Activated CD4-positive, alpha-beta T cell treated with anti-CD3 and anti-CD28 coated beads, Interleukin-2, Interleukin-6, amounts not matched to agents 100 ng/mL and 50 ng/mL, durations not matched to agents 16 hours and 8 hours (primary cell): ENCODE measurements at regions not wholly inside any gene's neighbourhood (a gene's known extent, or its start where the extent isn't known, plus 50 kb on each side); places are given as distances from the start of the nearest gene placed in this dataset.

Experiments
- DNase-seq: peaks from one replicate; pipeline ENCODE4 v3.0.0-alpha.2; 2020

GRCh38 chr15:31151301-31152233, 50.0 kb upstream of the TRPM1 start:
- DNase-seq, result no peak

DNA sequence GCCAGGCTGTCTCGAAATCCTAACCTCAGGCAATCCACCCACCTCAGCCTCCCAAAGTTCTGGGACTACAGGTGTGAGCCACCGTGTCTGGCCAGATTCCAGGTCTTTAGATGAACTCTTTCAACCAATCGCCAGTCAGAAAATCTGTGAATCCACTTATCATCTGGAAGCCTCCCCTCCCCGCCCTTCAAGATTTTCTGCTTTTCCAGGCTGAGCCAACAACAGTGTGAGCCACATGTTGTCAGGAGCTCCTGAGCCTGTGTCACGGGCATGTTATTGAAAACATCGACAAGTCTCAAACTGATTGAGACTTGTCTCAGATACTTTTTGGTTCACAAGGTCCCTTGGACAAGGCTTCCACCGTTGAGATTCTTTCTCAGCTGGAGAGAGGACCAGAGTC, 52.0 kb upstream of the TRPM1 start:
- DNase-seq, result no peak

- DNase-seq, result no peak
These were observed 53.6 kb upstream of the TRPM1 start for GRCh38 chr15:31155151-31155550.

DNA sequence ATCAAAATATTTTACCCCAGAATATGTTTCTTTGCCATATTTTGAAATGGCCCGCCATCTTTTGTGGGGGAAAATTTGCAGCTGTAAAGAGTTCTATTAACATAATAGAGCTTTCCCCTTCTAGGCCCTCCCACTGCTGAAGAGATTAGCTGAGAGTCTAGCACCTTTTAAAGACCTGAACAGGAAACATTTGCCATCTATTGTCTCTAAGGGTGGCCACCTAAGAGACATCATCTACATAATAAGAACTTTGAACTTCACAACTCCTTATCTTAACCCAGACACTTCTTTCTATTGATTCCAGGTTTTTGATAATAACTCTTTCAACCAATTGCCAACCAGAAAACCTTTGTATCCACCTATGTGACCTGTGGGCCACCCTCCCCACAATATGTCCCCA, 54.7 kb upstream of the TRPM1 start:
- DNase-seq, result no peak

DNA sequence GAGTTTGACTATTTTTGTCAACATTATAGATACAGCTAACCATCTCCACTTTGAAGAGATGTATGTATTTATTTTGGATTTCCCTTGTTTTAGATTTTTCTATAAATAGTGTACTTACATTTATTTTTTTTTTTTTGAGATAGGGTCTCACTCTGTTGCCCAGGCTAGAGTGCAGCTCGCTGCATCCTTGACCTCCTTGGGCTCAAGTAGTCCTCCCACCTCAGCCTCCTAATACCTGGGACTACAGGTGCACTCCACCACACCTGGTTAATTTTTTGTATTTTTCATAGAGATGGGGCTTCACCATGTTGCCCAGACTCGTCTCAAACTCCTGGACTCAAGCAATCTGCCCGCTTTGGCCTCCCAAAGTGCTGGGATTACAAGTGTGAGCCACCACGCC, 55.3 kb upstream of the TRPM1 start:
- DNase-seq, result no peak

DNA sequence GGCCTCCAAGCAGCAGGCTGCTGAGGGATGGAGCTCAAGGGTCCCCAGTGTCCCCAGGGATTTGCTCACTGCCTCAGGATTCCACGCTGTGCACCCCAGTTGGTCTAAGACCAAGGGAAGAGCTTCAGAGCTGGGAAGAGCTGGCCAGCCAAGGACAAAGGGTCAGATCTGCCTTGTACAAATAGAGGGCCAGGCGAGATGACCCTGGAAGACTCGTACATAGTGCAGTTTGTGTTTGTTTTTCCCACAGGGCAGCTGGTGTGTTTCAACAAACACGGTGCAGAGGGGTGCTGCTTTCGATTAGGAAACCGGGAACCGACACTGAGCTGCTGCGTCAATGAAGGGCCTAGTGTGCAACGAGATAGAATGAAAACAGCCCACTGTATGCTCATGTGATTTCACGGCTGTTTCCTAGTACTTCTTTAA, 56.1 kb upstream of the TRPM1 start:
- DNase-seq, result no peak

GRCh38 chr15:31158858-31159569, 57.5 kb upstream of the TRPM1 start:
- no peak for DNase-seq

DNA sequence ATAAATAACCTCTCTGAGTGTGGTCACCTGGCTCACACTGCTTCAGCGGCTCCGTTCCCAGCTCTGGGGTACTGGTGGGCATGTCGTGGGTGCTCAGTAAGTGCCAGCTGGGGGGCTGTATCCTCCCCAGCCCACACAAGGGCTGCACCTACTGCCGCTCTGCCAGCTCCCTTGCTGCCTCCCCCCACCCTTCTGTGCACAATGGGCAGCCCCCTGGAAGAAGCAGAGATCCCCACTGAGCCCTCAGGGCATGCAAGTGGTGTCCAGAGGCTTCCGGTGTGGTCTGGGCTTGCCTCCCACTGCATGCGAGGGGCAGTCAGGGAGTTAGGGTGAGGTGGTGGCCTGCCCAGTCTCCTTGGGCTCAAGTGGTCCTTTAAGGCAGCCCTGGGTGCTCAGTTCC, 58.3 kb upstream of the TRPM1 start:
- no peak for DNase-seq

GRCh38 chr15:31160297-31160696, 58.8 kb upstream of the TRPM1 start:
- DNase-seq, result no peak

GRCh38 chr15:31160740-31161495, 59.4 kb upstream of the TRPM1 start:
- DNase-seq, result no peak

DNA sequence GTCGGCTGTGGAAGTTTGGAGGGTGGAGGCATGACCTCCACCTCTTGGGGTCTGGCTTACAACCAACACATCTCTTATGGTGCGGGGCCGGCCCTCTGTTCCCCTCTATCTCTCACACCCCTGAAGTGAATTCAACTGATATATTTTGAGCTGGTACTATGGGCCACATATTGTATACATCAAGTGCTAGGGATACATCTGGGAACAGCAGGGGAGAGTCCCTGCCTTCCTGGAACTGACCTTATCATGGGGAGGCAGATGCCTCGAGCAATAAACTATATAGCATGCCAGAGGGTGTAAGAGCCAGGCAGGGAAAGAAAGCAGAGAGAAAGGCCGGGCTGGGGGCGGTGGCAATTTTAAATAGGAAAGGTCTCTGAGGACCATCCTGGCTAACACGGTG, 60.4 kb upstream of the TRPM1 start:
- no peak for DNase-seq

DNA sequence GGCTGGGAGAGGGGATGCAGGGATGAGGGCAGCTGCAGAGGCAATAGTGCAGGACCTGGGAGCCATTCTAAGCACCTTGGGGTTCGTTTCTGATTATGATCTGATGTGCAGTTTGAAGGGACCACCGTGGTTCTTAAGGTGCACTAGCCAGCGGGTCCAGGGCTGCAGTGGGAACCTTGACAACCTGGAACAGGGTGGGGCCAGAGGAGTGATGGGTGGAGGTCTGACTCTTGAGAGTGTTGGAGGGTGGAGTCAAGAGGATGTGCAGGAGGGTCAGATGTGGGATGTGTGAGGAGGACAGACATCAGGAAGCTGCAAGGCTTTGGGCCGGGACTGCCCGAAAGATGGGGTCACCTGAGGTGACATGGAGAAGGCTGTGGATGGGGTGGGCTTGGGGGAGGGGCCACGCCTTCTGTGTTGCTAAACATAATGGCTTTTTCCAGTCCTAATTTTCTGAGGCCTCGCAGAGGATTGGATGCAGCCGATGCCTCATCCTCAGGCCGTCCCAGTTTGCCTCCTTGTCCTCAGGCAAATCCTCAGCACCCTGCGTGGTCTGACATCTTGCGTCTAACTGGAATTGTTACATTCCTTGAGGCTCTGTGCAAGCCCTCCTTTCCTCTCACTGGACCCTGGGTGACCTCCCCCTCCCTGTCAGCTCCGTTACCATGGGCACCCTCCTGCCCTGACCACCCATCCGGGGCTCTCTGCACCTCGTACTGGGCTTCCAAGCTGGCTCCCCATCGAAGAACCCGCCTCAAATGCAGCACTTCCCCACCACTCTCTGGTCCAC, 61.4 kb upstream of the TRPM1 start:
- no peak for DNase-seq

GRCh38 chr15:31163769-31164572, 62.4 kb upstream of the TRPM1 start:
- no peak for DNase-seq

DNA sequence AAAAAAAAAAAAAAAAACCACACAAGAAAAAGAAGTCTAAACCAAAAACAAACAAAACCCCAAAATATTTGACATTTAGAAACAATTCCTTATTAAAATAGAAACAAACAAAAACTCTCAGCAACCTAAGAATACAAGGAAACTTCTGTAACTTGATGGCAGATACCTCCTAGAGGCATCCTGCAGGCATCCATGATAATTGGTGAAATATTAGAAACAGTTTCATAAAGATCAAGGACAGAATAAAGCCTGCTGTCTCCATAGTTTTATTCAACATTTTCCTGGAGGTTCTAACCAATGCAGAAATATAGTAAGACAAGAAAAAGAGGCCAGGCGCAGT, 63.0 kb upstream of the TRPM1 start:
- DNase-seq, result no peak

- no peak for DNase-seq
These were observed 68.0 kb upstream of the TRPM1 start for GRCh38 chr15:31169558-31169957.

GRCh38 chr15:31171731-31172130, 70.2 kb upstream of the TRPM1 start:
- no peak for DNase-seq

DNA sequence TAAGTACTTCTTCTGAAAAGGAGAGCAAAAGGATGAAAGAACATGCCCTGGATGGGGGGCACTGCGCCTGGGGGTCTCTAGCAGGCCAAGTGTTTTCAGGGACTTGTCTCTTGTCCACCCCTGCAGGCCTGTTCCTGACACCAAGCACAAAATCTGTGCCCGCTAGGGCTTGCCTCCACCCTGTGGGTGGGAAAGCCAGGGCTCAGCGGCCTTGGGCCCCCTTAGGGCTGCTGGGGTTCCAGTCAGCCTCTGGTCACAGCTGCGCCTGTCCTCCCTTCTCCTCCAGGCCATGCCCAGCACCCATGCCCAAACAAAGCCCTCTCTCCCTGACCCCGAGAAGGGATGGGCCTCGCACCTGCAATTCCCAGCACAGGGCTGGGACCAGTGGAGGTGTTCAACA, 71.1 kb upstream of the TRPM1 start:
- DNase-seq, result no peak

DNA sequence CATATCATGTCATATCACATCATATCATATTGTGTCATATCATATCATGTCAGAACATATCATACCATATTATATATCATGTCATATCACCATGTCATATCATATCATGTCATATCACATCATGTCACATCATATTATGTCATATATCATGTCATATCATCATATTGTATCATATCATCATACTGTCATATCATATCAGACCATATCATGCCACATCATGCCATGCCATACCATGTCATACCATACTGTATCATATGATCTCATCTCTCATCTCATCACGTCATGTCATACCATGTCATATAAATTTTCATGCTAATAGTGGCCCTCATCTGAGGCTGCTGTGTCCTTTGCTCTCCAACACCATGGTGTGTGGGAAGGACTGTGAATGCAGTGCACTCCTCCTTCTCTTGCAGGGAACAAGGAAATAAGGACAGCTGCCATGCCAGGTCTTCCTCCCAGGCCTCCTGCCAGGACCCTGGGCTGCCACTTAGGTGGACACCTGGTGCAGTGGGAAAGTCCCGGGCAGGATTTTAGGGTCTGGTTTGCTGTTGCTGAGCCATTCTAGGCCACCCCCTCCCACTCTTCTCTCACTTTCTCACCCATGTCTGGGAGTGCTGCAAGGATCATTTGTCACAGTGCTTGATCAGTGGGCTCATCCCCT, 72.4 kb upstream of the TRPM1 start:
- DNase-seq, result no peak

GRCh38 chr15:31175484-31175883, 74.0 kb upstream of the TRPM1 start:
- no peak for DNase-seq

DNA sequence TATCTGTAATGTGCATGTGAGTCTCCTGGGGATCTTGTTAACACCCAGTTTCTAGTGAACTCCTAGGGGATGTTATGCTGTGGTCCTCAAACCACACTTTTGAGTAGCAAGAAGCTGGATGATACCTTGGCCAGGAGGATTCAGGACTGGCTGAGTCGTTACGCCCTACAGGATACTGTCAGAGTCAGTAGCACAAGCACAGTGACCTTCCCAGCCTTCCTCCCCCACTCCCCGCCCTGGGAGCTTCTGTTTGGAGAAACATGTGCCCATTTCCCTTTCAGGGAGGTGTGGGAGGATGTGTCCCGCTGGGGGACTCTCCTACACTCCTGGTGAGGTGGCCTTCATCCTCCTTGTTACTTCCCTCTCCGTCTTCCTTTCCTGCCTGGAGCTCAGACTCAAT, 76.4 kb upstream of the TRPM1 start:
- no peak for DNase-seq

- DNase-seq, result no peak
These were observed 77.2 kb upstream of the TRPM1 start for GRCh38 chr15:31178705-31179104.
